Large intestine (tissue), 3 donors: ENCODE measurements at regions not wholly inside any gene's neighbourhood (a gene's known extent, or its start where the extent isn't known, plus 50 kb on each side); places are given as distances from the start of the nearest gene placed in this dataset.
"Not testable (repeated sequence)": the region's sequence is repeated elsewhere in the genome, so short reads cannot be mapped to it uniquely, and the experiment has no call there.

Source experiments
- DNase-seq, 2 donors: peaks; one replicate each; pipeline versions ENCODE4 v3.0.0 to v3.0.0-alpha.2; 2013
- H3K27ac ChIP-seq: one replicate; pipeline ENCODE4 v1.5.1; 2013; ENCODE audit warnings: low read length
- H3K27me3 ChIP-seq: 2 replicates; pipeline ENCODE4 v1.6.1; 2013; ENCODE audit warnings: low read length; ENCODE audit not compliant: control insufficient read depth, insufficient read depth
- H3K36me3 ChIP-seq: 2 replicates; pipeline ENCODE4 v1.6.1; 2013; ENCODE audit warnings: low read length; ENCODE audit not compliant: control insufficient read depth, insufficient read depth
- H3K4me1 ChIP-seq: one replicate; pipeline ENCODE4 v1.6.1; 2013; ENCODE audit warnings: low read length; ENCODE audit not compliant: control insufficient read depth, insufficient read depth
- H3K4me3 ChIP-seq: one replicate; pipeline ENCODE4 v1.5.1; 2013; ENCODE audit warnings: low read length
- H3K9me3 ChIP-seq: one replicate; pipeline ENCODE4 v1.6.1; 2013; ENCODE audit warnings: mild to moderate bottlenecking, low read depth, low read length, moderate library complexity; ENCODE audit not compliant: control insufficient read depth
- WGBS: methylation state at CpG from one replicate; pipeline ENCODE4 v1.1.5; 2013; ENCODE audit warnings: low lambda C conversion rate; ENCODE audit not compliant: insufficient coverage; 5-methylcytosine and 5-hydroxymethylcytosine counted together

DNA sequence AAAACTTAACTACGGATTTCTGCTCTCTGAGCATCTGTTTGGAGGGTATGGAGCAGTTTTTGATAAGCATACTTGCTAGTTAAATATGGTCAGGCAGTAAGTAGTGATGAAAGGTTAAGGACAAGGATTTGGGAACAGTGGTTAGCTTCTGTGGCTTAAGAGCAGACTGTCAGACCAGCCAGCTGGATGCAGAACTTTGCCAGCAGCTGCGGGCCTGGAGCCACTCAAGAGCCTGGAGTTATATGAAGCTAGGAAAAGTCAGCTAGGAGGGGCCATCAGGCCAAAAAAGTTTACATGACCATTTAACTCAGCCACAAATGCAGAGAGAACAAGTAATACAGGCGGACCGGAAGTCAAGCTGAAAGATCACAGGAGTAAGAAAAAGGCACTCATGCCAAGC, 1817.7 kb downstream of the LRRC4C start:
- DNase-seq = no peak
- no peaks in the 10 kb centered on the region for H3K9me3 ChIP-seq
- no peak overlapping the region for H3K4me3 ChIP-seq
- 86% methylated on average over 2 of the region's 4 CpGs for WGBS
- no peaks in the 10 kb centered on the region for H3K36me3 ChIP-seq
- no peaks in the 10 kb centered on the region for H3K4me1 ChIP-seq
- no peak overlapping the region for H3K27ac ChIP-seq
- H3K27me3 ChIP-seq = no peaks in the 10 kb centered on the region

DNA sequence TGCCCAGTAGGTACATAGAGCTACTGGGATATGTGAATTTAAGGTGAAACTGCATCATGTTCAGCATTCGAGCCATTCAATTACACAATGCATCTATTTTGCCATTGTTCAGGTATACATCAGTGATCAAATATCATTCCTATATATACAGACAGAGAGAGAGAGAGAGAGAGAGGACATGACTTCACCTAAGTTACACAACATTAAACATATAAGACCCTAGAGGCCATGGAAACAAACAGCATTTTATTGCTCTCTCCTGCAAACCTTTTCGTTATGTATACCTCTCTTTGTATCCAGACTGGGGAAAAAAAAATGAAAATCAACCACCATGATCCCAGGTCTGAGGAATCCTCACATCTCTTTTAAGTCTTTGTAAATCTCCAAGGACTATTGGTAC, 1829.1 kb downstream of the LRRC4C start:
- DNase-seq = no peak
- H3K4me1 ChIP-seq = no peaks in the 10 kb centered on the region
- H3K36me3 ChIP-seq = no peaks in the 10 kb centered on the region
- H3K27ac ChIP-seq = no peak overlapping the region
- WGBS = 17% methylated on average over 1 of the region's 2 CpGs
- no peak overlapping the region for H3K4me3 ChIP-seq
- no peaks in the 10 kb centered on the region for H3K9me3 ChIP-seq
- H3K27me3 ChIP-seq = no peaks in the 10 kb centered on the region

DNA sequence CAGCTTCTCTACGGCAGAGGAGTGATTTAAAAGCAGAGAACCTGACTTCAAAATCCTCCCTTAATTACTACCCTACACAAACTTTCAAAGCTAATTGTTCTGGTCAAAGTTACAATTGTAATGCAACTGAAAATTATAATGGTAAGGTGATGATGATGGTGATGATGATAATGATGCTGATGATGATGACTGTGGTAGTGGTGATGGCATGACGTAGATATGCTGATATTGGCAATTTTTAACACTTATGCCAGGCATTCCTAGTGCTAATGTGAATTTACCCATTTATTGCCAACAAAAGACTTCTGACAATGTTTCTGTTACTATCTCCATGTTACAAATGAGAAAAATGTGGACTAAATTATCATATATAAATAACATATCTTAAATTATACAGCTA, 1831.1 kb downstream of the LRRC4C start:
- Histone ChIP-seq H3K27ac (no peak overlapping the region), H3K9me3 (no peaks in the 10 kb centered on the region), H3K36me3 (no peaks in the 10 kb centered on the region), H3K4me3 (no peak overlapping the region), H3K4me1 (no peaks in the 10 kb centered on the region), H3K27me3 (no peaks in the 10 kb centered on the region)
- 80% methylated on average over 1 of the region's 2 CpGs for WGBS
- DNase-seq = no peak

DNA sequence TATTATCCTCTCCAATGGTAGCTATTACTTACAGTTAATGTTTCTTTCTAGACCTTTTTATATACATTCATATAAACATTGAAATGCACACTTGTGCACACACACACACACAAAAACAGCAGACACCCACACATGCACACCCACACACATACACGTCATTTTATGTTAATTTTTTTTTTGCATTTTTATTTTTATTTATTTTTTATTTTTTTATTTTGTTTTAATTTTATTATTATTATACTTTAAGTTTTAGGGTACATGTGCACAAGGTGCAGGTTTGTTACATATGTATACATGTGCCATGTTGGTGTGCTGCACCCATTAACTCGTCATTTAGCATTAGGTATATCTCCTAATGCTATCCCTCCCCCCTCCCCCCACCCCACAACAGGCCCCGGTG, 1839.1 kb downstream of the LRRC4C start:
- 100% methylated on average over 1 of the region's 3 CpGs for WGBS

DNA sequence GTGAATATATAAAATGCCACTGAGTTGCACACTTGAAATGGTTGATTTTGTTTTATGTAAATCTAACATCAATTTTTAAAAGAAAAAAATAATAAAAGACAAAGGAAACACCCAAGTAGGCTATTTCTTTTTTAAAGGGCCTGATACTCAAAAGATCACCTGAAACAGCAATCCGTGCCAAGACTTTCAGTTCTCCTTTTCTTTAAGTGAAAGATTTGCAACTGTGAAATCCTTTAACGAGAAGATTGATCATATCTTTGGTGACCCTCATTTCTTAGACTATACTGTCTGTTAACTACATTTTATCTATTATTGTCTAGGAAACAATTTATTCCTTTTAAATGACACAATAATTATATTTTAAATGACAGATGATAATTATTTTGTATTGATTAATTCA, 1841.5 kb downstream of the LRRC4C start:
- Histone ChIP-seq H3K4me3 (no peak overlapping the region), H3K4me1 (no peaks in the 10 kb centered on the region), H3K27me3 (no peaks in the 10 kb centered on the region), H3K9me3 (no peaks in the 10 kb centered on the region), H3K27ac (no peak overlapping the region), H3K36me3 (no peaks in the 10 kb centered on the region)
- 94% methylated on average over 2 of the region's 2 CpGs for WGBS
- no peak for DNase-seq

More for the DNA sequence above, 1839.1 kb downstream of the LRRC4C start:
- DNase-seq, H3K4me1 ChIP-seq, H3K27ac ChIP-seq, H3K27me3 ChIP-seq, H3K36me3 ChIP-seq, H3K4me3 ChIP-seq, H3K9me3 ChIP-seq: not testable (repeated sequence)

DNA sequence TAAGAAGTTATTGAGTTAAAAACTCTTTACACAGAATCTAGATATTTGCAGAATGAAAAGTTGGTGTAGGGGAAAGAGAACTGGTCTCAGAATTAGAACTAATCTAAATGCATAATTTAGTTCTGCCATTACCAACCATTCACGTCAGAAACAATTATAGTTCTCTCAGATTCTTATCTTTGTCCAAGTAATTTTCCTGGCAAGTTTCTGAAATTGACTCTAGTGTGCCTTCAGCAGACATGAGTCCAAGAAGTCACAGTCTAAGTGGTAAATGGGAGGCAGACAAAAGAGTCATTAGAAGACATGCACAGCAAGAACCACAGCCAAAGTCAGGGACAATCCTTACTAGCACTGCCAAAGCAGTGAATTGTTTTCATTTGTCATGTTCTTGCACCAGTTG, 1870.1 kb downstream of the LRRC4C start:
- no peaks in the 10 kb centered on the region for H3K36me3 ChIP-seq
- no CpG with 5 or more reads among the region's 1 CpG for WGBS
- no peak for DNase-seq
- H3K4me3 ChIP-seq = no peak overlapping the region
- H3K27ac ChIP-seq = no peak overlapping the region
- no peaks in the 10 kb centered on the region for H3K9me3 ChIP-seq
- no peaks in the 10 kb centered on the region for H3K4me1 ChIP-seq
- H3K27me3 ChIP-seq = no peaks in the 10 kb centered on the region

DNA sequence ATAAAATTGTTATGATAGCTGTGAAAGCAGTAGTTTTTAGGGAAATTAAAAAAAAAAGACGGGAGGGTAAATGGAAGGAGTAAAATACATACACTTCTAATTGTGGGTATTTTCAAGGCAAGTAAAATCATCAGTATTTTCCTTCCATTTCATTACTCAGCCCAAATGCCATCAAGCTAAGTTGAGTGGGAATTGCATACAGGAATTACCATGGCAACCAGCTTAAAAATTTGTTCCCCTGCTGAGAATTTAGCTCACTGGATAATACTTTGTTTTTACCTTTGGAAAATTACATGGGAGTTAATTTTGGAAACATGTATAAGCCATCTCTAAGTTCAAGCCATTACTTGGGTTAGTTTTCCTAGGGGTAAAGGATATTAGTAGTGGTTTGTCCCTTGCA, 1873.4 kb downstream of the LRRC4C start:
- Histone ChIP-seq H3K27me3 (no peaks in the 10 kb centered on the region), H3K4me3 (no peak overlapping the region), H3K27ac (no peak overlapping the region), H3K36me3 (no peaks in the 10 kb centered on the region), H3K9me3 (no peaks in the 10 kb centered on the region), H3K4me1 (no peaks in the 10 kb centered on the region)
- no peak for DNase-seq
- WGBS = 67% methylated on average over 1 of the region's 1 CpG

DNA sequence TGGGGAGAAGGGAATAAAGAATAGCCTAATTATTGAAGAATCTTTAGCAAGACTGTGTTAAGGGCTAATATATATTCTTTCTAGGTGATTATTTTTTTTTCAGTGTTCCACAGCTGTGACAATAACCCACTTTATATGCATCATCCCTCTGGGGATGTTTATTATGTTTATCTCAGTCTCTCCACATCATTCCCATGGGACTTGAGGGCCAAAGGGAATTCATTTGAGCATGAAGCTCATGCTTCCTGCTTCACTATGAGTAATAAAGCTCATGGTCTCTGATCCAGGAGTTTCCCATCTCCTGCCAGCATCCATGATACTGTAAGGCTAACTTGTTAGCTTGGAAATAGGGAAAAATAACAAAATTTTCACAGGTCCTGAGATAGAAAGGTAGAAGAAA, 1888.4 kb downstream of the LRRC4C start:
- H3K4me1 ChIP-seq = no peaks in the 10 kb centered on the region
- H3K9me3 ChIP-seq = no peaks in the 10 kb centered on the region

DNA sequence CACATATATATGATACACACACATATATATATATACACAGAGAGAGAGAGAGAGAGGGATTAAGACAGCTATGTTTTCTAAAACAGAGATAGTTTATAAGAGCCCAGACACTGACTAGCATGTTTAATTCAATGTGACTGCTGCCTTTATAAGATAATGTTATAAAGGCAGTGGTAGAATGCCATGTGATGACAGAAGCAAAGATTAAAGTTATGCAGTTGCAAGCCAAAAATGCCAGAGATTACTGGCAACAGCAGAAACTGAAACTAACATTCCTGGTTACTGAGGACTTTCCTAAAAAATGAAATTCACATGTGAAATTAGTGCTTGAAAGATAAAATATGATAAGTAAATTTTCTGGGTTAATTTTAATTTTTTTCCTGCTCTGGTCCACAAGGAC, 1888.9 kb downstream of the LRRC4C start:
- no peaks in the 10 kb centered on the region for H3K27me3 ChIP-seq
- DNase-seq = no peak
- no peaks in the 10 kb centered on the region for H3K4me1 ChIP-seq
- no peak overlapping the region for H3K27ac ChIP-seq
- no peak overlapping the region for H3K4me3 ChIP-seq
- no peaks in the 10 kb centered on the region for H3K9me3 ChIP-seq
- no peaks in the 10 kb centered on the region for H3K36me3 ChIP-seq

More for the DNA sequence above, 1888.4 kb downstream of the LRRC4C start:
- Histone ChIP-seq H3K27ac (no peak overlapping the region), H3K36me3 (no peaks in the 10 kb centered on the region), H3K4me3 (no peak overlapping the region), H3K27me3 (no peaks in the 10 kb centered on the region)
- no peak for DNase-seq

DNA sequence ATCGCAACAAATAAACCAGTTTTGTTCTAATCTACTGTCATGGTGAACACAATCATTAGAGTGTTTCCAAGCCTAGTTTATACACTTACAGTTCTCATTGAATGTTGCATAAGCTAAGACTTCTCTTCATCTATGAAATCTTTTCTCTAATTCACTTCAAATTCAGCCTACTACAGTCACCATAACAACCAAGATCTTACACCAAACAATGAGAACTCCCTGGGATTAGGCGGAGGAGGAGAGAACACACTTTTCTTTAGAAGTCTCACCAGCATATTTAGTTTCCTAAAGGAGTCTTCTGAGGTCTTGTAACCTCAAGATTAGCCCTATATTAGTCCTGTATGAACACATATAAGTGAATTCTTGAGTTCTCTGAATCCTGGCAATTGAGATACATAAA, 1889.7 kb downstream of the LRRC4C start:
- Histone ChIP-seq H3K27me3 (no peaks in the 10 kb centered on the region), H3K27ac (no peak overlapping the region), H3K4me1 (no peaks in the 10 kb centered on the region), H3K9me3 (no peaks in the 10 kb centered on the region), H3K4me3 (no peak overlapping the region), H3K36me3 (no peaks in the 10 kb centered on the region)
- no peak for DNase-seq
- WGBS = 100% methylated on average over 1 of the region's 2 CpGs

DNA sequence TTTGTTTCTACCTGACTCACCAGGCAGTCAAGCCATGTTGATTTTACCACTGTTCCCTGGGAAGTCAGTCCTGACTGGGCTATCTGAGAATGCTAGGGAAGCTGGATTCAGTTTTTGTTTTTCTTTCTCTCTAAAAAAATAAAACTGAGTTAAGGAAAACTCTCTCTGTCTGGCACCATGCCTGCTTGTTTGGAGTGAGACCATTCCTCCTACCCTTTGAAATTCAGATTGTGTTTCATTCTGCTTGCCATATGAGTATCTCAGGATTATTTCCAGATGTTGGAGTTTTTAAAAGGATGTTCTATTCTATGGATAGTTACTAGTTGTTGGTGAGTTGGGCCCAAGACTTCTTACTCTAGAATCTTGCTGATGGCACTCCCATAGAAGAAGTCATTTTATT, 1917.0 kb downstream of the LRRC4C start:
- no peaks in the 10 kb centered on the region for H3K4me1 ChIP-seq
- H3K27me3 ChIP-seq = no peaks in the 10 kb centered on the region
- H3K9me3 ChIP-seq = no peaks in the 10 kb centered on the region
- no peak overlapping the region for H3K27ac ChIP-seq
- no peak for DNase-seq
- no peaks in the 10 kb centered on the region for H3K36me3 ChIP-seq
- H3K4me3 ChIP-seq = no peak overlapping the region
